Activated T-helper 17 cell treated with anti-CD3 and anti-CD28 coated beads, Interleukin-2, amount 50 U/mL, for 72 hours (primary cell): ENCODE measurements at regions not wholly inside any gene's neighbourhood (a gene's known extent, or its start where the extent isn't known, plus 50 kb on each side); places are given as distances from the start of the nearest gene placed in this dataset.

ENCODE experiments used
- ATAC-seq: fragments of 150-1000 bp; cut with Tn5 transposase; replicated peaks from 2 replicates; pipeline ENCODE4 v1.10.0; 2021; ENCODE audit warnings: mild to moderate bottlenecking, moderate library complexity
- H3K27ac Mint-ChIP-seq: one replicate; pipeline ENCODE4 v1.8.0; 2022; ENCODE audit warnings: mixed read lengths
- H3K27me3 Mint-ChIP-seq: one replicate; pipeline ENCODE4 v1.8.0; 2022; ENCODE audit warnings: mixed read lengths
- H3K36me3 Mint-ChIP-seq: one replicate; pipeline ENCODE4 v1.8.0; 2022; ENCODE audit warnings: low read depth, mild to moderate bottlenecking, mixed read lengths
- H3K4me1 Mint-ChIP-seq: one replicate; pipeline ENCODE4 v1.8.0; 2022; ENCODE audit warnings: mixed read lengths
- H3K4me3 Mint-ChIP-seq: one replicate; pipeline ENCODE4 v1.8.0; 2022; ENCODE audit warnings: mild to moderate bottlenecking, mixed read lengths
- H3K9me3 Mint-ChIP-seq: one replicate; pipeline ENCODE4 v1.8.0; 2022; ENCODE audit warnings: mixed read lengths

GRCh38 chr10:69741671-69742355 is 59.9 kb upstream of the COL13A1 start:
- no peaks in the 10 kb centered on the region for H3K36me3 Mint-ChIP-seq
- no peak for ATAC-seq
- no peaks in the 10 kb centered on the region for H3K9me3 Mint-ChIP-seq
- no peak overlapping the region for H3K27ac Mint-ChIP-seq
- H3K4me3 Mint-ChIP-seq = no peak overlapping the region
- H3K4me1 Mint-ChIP-seq = no peaks in the 10 kb centered on the region
- H3K27me3 Mint-ChIP-seq = peaks cover 27% of the 10 kb centered on the region

DNA sequence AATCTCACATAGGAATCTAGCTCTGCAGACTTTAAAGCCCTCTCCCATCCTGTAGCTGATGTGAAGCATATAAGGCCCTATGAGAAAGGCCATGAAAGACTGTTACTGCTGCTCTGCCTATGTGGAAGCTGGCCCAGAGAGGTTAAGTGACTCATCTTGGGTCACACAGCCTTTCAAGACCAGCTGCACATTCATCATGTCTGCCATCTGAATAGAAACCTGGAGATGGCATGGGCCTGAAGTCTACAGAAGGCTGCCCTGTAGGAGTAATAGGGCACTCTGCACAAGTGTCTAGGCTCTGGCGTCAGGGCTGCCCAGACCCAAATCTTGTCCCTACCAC is 59.4 kb upstream of the COL13A1 start:
- no peak for ATAC-seq
- no peaks in the 10 kb centered on the region for H3K36me3 Mint-ChIP-seq
- no peak overlapping the region for H3K27ac Mint-ChIP-seq
- no peaks in the 10 kb centered on the region for H3K9me3 Mint-ChIP-seq
- H3K4me3 Mint-ChIP-seq = no peak overlapping the region
- peaks cover 27% of the 10 kb centered on the region for H3K27me3 Mint-ChIP-seq
- H3K4me1 Mint-ChIP-seq = no peaks in the 10 kb centered on the region

GRCh38 chr10:69742928-69743602 is 58.6 kb upstream of the COL13A1 start:
- ATAC-seq = no peak
- H3K4me3 Mint-ChIP-seq = no peak overlapping the region
- H3K4me1 Mint-ChIP-seq = no peaks in the 10 kb centered on the region
- no peak overlapping the region for H3K27ac Mint-ChIP-seq
- no peaks in the 10 kb centered on the region for H3K36me3 Mint-ChIP-seq
- no peaks in the 10 kb centered on the region for H3K9me3 Mint-ChIP-seq
- H3K27me3 Mint-ChIP-seq = peaks cover 27% of the 10 kb centered on the region

DNA sequence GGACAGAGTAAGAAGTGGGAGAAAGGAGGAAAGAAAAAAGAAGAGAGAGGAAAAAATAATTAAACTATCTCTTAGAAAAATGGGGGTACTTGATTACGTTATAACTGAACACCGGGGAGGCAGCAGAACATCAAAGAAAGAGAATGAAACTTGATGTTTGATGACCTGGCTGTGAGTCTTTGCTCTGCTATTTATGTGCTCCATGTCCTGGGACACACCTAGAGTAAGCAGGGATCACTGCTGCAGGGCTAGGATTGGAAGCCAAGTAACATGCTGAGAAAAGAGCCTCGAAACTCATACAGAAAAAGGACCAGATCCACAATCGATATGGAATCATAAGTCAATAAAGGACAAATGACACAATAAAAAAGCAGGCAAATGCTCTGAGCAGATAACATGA is 56.7 kb upstream of the COL13A1 start:
- no peak overlapping the region for H3K27ac Mint-ChIP-seq
- no peak overlapping the region for H3K4me3 Mint-ChIP-seq
- no peaks in the 10 kb centered on the region for H3K9me3 Mint-ChIP-seq
- ATAC-seq = no peak
- no peaks in the 10 kb centered on the region for H3K4me1 Mint-ChIP-seq
- H3K27me3 Mint-ChIP-seq = peaks cover 28% of the 10 kb centered on the region
- H3K36me3 Mint-ChIP-seq = no peaks in the 10 kb centered on the region

DNA sequence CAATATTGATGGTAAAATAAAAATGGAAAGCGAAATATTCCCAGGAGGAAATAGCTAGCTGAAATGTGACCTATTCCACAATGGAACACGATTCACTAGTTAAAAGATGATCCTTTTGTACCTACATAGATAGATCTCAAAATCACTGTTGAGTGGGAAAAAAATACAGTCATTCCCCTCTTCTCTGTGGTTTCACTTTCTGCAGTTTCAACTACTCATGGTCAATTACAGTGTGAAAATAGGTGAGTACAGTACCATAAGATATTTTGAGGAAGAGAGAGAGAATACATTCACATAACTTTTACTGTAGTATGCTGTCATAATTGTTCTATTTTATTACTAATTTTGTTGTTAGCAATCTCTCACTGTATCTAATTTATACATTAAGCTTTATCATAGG is 56.0 kb upstream of the COL13A1 start:
- no peaks in the 10 kb centered on the region for H3K4me1 Mint-ChIP-seq
- no peaks in the 10 kb centered on the region for H3K9me3 Mint-ChIP-seq
- H3K27me3 Mint-ChIP-seq = peaks cover 32% of the 10 kb centered on the region
- H3K36me3 Mint-ChIP-seq = no peaks in the 10 kb centered on the region
- no peak overlapping the region for H3K4me3 Mint-ChIP-seq
- H3K27ac Mint-ChIP-seq = no peak overlapping the region
- peak; percentile 67 for ATAC-seq

DNA sequence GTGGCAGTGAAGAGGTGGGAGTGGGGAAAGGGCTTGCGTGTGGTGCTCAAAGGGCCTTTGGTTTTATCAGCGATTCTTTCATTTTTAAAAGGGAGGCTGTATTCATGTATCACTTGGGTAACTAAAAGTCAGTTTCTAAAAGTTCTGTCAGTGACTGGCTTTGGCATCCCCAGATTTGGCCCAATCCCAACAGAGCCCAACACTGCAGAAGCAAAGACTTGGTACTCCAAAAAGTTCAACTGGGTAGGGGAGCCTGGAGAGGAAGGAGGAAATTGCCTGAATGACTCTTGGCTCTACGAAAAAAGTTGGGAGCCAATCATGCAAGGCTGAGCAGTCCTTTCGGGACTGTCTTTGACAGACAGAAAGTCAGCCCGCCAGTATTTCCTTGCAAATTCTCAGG is 54.5 kb upstream of the COL13A1 start:
- ATAC-seq = peak; percentile 30
- Mint-ChIP-seq H3K9me3 (no peaks in the 10 kb centered on the region), H3K4me3 (no peak overlapping the region), H3K27ac (no peak overlapping the region), H3K36me3 (no peaks in the 10 kb centered on the region), H3K4me1 (no peaks in the 10 kb centered on the region), H3K27me3 (peaks cover 31% of the 10 kb centered on the region)

GRCh38 chr10:69748621-69749020 is 53.1 kb upstream of the COL13A1 start:
- peaks cover 28% of the 10 kb centered on the region for H3K27me3 Mint-ChIP-seq
- no peaks in the 10 kb centered on the region for H3K4me1 Mint-ChIP-seq

DNA sequence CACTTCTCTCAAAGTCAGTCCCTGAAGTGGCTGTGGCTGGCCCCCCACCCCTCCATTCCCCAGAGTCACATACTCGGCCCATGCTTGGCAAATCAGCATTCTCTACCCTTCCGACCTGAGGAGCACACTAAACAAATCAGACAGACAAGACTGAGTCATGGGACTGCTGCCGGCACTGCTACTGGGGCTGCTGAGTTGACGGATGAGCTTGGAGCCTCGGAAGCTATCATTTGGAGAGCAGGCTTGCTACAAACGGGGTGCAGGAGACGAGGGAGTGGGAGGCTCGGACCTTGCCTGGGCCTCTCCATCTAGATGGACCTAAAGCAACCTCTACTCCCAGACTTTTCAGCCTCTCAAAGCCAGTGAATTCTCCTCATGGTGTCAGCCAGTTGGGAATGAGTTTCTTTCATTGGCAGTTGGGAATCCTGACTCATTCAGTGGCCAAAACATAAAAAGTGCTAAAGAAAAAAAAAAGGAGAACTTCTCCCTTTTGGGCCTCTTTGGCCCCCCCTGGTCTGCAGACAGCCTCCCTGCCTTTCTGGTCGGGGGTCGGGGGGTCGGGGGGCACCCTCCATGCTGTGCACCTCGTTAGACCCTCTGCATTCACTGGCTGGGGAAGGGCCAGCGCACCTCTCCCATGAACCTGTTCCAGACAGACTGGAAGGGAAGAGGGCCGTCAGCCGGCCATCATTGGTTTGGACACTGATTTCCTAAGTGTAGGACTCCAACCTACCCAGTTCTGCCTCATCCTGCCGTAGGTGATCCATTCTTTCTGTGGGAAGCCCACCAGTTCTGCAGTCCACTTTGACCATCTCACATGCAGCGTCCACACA is 52.3 kb upstream of the COL13A1 start:
- Mint-ChIP-seq H3K27me3 (peaks cover 27% of the 10 kb centered on the region), H3K27ac (no peak overlapping the region), H3K4me3 (no peak overlapping the region), H3K9me3 (no peaks in the 10 kb centered on the region), H3K4me1 (no peaks in the 10 kb centered on the region), H3K36me3 (no peaks in the 10 kb centered on the region)
- ATAC-seq = no peak

More at GRCh38 chr10:69748621-69749020, 53.1 kb upstream of the COL13A1 start:
- no peaks in the 10 kb centered on the region for H3K9me3 Mint-ChIP-seq
- no peak overlapping the region for H3K4me3 Mint-ChIP-seq
- H3K27ac Mint-ChIP-seq = no peak overlapping the region
- ATAC-seq = no peak
- H3K36me3 Mint-ChIP-seq = no peaks in the 10 kb centered on the region

- Mint-ChIP-seq H3K36me3 (no peaks in the 10 kb centered on the region), H3K9me3 (no peaks in the 10 kb centered on the region), H3K27ac (no peak overlapping the region), H3K27me3 (peaks cover 21% of the 10 kb centered on the region), H3K4me3 (no peak overlapping the region), H3K4me1 (no peaks in the 10 kb centered on the region)
- no peak for ATAC-seq
Measured at GRCh38 chr10:69750011-69750373, 51.7 kb upstream of the COL13A1 start.

GRCh38 chr10:69750725-69751124 is 51.0 kb upstream of the COL13A1 start:
- Mint-ChIP-seq H3K4me3 (no peak overlapping the region), H3K27me3 (peaks cover 18% of the 10 kb centered on the region), H3K27ac (no peak overlapping the region), H3K4me1 (no peaks in the 10 kb centered on the region), H3K9me3 (no peaks in the 10 kb centered on the region), H3K36me3 (no peaks in the 10 kb centered on the region)
- no peak for ATAC-seq

- Mint-ChIP-seq H3K4me1 (no peaks in the 10 kb centered on the region), H3K27ac (no peak overlapping the region), H3K4me3 (no peak overlapping the region), H3K36me3 (no peaks in the 10 kb centered on the region), H3K9me3 (no peaks in the 10 kb centered on the region), H3K27me3 (peaks cover 16% of the 10 kb centered on the region)
- ATAC-seq = no peak
Measured at GRCh38 chr10:69751214-69751613, 50.5 kb upstream of the COL13A1 start.
